ENCODE measurements at regions not wholly inside any gene's neighbourhood (a gene's known extent, or its start where the extent isn't known, plus 50 kb on each side); places are given as distances from the start of the nearest gene placed in this dataset.
"Not testable (repeated sequence)": the region's sequence is repeated elsewhere in the genome, so short reads cannot be mapped to it uniquely, and the experiment has no call there.

DNA sequence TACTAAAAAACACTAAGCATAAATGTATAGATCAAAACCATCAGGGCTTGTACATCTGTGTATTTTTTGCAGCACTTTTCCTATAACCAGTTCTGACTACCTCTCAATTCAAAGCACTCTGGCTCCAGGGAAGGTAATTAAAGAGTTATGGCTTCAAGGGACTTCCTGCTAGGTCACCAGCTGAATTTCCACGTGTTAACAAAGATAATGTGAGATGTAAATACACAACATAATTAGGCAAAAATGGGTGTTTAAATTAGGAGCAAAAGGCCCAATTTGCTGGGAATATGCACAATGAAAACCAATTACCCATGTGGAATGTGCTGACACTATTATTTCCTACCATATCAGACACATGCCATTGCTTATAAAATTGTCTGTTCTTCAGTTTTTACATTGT is 513.4 kb upstream of the FLRT2 start:
- no peaks in the 10 kb centered on the region for H3K9me3 ChIP-seq (ENCODE audit: control insufficient read depth in 1 of 2, insufficient read depth in 1 of 2, low read length in 2 of 2)
- H3K27ac ChIP-seq (ENCODE audit: low read depth in 1 of 2, low read length in 2 of 2): no peak overlapping the region
- H3K27me3 Mint-ChIP-seq: no peaks in the 10 kb centered on the region
- H3K4me3 ChIP-seq (ENCODE audit: low read length): no peak overlapping the region
- H3K9me3 Mint-ChIP-seq: peaks cover 11% of the 10 kb centered on the region
- H3K27ac Mint-ChIP-seq: no peak overlapping the region
- ATAC-seq (ENCODE audit: poor library complexity) (no peak), DNase-seq (no peak)
- CTCF ChIA-PET: no interaction called here
- H3K4me3 Mint-ChIP-seq: no peak overlapping the region
- no peaks in the 10 kb centered on the region for H3K27me3 ChIP-seq (ENCODE audit: control insufficient read depth in 1 of 2, insufficient read depth in 2 of 2, low read length in 2 of 2)
- H3K36me3 ChIP-seq (ENCODE audit: insufficient read depth, low read length): no peaks in the 10 kb centered on the region
- POLR2A ChIA-PET: no interaction called here
- TF ChIP-seq, protein P1, sequence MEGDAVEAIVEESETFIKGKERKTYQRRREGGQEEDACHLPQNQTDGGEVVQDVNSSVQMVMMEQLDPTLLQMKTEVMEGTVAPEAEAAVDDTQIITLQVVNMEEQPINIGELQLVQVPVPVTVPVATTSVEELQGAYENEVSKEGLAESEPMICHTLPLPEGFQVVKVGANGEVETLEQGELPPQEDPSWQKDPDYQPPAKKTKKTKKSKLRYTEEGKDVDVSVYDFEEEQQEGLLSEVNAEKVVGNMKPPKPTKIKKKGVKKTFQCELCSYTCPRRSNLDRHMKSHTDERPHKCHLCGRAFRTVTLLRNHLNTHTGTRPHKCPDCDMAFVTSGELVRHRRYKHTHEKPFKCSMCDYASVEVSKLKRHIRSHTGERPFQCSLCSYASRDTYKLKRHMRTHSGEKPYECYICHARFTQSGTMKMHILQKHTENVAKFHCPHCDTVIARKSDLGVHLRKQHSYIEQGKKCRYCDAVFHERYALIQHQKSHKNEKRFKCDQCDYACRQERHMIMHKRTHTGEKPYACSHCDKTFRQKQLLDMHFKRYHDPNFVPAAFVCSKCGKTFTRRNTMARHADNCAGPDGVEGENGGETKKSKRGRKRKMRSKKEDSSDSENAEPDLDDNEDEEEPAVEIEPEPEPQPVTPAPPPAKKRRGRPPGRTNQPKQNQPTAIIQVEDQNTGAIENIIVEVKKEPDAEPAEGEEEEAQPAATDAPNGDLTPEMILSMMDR (IDR thresholded peaks at IDR 0.05): no peak
- intact Hi-C loops (cut with DNase I, micrococcal nuclease): no loop called here
- H3K4me1 Mint-ChIP-seq (ENCODE audit: low read depth): no peaks in the 10 kb centered on the region
- no peaks in the 10 kb centered on the region for H3K36me3 Mint-ChIP-seq (ENCODE audit: low read depth)
- H3K4me1 ChIP-seq (ENCODE audit: insufficient read depth, low read length): no peaks in the 10 kb centered on the region

DNA sequence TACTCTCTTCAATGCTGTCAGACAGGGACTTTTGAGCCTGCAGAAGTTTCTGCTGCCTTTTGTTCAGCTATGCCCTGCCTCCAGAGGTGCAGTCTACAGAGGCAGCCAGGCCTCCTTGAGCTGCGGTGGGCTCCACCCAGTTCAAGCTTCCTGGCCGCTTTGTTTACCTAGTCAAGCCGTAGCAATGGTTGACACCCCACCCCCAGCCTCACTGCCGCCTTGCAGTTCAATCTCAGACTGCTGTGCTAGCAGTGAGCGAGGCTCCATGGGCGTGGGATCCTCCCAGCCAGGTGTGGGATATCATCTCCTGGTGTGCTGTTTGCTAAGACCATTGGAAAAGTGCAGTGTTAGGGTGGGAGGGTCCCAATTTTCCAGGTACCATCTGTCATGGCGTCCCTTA is 506.1 kb upstream of the FLRT2 start:
- H3K4me1 Mint-ChIP-seq (ENCODE audit: low read depth); CTCF ChIA-PET; H3K36me3 ChIP-seq (ENCODE audit: insufficient read depth, low read length); H3K9me3 ChIP-seq (ENCODE audit: control insufficient read depth in 1 of 2, insufficient read depth in 1 of 2, low read length in 2 of 2); H3K27ac ChIP-seq (ENCODE audit: low read depth in 1 of 2, low read length in 2 of 2); H3K4me3 ChIP-seq (ENCODE audit: low read length); H3K27me3 ChIP-seq (ENCODE audit: control insufficient read depth in 1 of 2, insufficient read depth in 2 of 2, low read length in 2 of 2); H3K36me3 Mint-ChIP-seq (ENCODE audit: low read depth); H3K27ac Mint-ChIP-seq; POLR2A ChIA-PET; ATAC-seq (ENCODE audit: poor library complexity); H3K4me3 Mint-ChIP-seq; DNase-seq; intact Hi-C loops (cut with DNase I, micrococcal nuclease); H3K27me3 Mint-ChIP-seq; H3K4me1 ChIP-seq (ENCODE audit: insufficient read depth, low read length): not testable (repeated sequence)
- peaks cover 18% of the 10 kb centered on the region for H3K9me3 Mint-ChIP-seq

DNA sequence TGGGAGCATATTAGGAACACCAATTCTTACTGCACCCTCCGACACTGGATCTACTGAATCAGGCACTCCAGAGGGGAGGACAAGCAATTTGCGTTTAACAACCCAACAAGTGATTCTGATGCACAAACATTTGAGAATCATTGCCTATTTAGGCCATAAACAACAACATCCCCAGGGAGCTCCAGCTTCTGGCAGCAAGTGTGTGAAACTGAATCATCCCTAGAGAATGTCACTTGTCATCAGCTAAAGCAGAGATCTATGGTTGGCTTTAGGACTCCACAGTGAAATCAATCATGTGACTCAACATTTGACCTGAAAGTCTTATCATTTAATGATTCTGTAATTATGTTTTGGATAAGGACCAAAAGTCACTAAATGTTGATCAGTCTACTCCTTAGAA is 505.0 kb upstream of the FLRT2 start:
- Histone ChIP-seq H3K4me1 (ENCODE audit: insufficient read depth, low read length) (no peaks in the 10 kb centered on the region), H3K36me3 (ENCODE audit: insufficient read depth, low read length) (no peaks in the 10 kb centered on the region), H3K27ac (ENCODE audit: low read depth in 1 of 2, low read length in 2 of 2) (no peak overlapping the region), H3K9me3 (ENCODE audit: control insufficient read depth in 1 of 2, insufficient read depth in 1 of 2, low read length in 2 of 2) (peaks cover 0 to 9% of the 10 kb centered on the region in 2 experiments), H3K4me3 (ENCODE audit: low read length) (no peak overlapping the region), H3K27me3 (ENCODE audit: control insufficient read depth in 1 of 2, insufficient read depth in 2 of 2, low read length in 2 of 2) (no peaks in the 10 kb centered on the region)
- TF ChIP-seq, protein P1 (IDR thresholded peaks at IDR 0.05): no peak
- Mint-ChIP-seq H3K27ac (no peak overlapping the region), H3K9me3 (peaks cover 26% of the 10 kb centered on the region), H3K27me3 (no peaks in the 10 kb centered on the region), H3K4me3 (no peak overlapping the region), H3K36me3 (ENCODE audit: low read depth) (no peaks in the 10 kb centered on the region), H3K4me1 (ENCODE audit: low read depth) (no peaks in the 10 kb centered on the region)
- no peak for ATAC-seq (ENCODE audit: poor library complexity)
- ChIA-PET POLR2A (no interaction called here), CTCF (no interaction called here)
- no peak for DNase-seq
- intact Hi-C loops (cut with DNase I, micrococcal nuclease): no loop called here

DNA sequence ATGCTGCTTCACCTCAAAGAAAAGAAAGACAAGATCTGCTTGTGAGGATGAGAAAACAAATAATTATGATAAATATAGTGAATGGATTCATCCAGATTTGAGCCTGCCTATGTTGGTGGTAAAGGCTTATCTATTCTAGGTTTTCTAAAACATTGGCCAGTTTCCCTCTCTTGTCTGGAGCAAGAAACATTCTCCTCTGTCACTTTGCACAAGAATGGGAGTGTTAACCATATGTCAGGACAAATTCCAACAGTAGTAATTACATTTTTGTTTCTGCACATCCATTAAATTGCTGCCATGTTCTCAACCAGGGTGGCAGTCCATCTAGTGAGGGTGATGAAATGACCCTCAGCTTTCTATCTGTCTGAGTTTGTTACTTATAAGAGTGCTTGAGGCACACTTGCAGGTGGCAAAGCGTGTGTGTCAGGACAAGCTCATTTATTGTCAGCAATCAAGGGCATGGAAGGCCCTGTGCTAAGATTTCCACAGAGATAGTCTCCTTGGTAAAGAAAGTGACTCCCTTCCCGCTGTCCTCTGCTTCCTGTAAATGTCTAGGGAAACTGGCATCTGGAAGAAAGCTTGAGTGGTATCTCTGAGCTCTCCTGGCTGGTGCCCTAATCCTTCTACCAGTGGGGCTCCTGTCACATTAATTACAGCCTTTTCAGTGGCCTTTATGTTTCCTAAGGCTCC is 502.1 kb upstream of the FLRT2 start:
- no peak overlapping the region for H3K4me3 Mint-ChIP-seq
- no peaks in the 10 kb centered on the region for H3K36me3 ChIP-seq (ENCODE audit: insufficient read depth, low read length)
- intact Hi-C loops (cut with DNase I, micrococcal nuclease): no loop called here
- no peaks in the 10 kb centered on the region for H3K36me3 Mint-ChIP-seq (ENCODE audit: low read depth)
- ChIA-PET POLR2A (no interaction called here), CTCF (no interaction called here)
- H3K4me3 ChIP-seq (ENCODE audit: low read length): no peak overlapping the region
- H3K9me3 Mint-ChIP-seq: peaks cover 17% of the 10 kb centered on the region
- H3K27ac ChIP-seq (ENCODE audit: low read depth in 1 of 2, low read length in 2 of 2): no peak overlapping the region
- TF ChIP-seq, protein P1 (IDR thresholded peaks at IDR 0.05): no peak
- H3K4me1 Mint-ChIP-seq (ENCODE audit: low read depth): no peaks in the 10 kb centered on the region
- H3K27me3 ChIP-seq (ENCODE audit: control insufficient read depth in 1 of 2, insufficient read depth in 2 of 2, low read length in 2 of 2): no peaks in the 10 kb centered on the region
- H3K4me1 ChIP-seq (ENCODE audit: insufficient read depth, low read length): no peaks in the 10 kb centered on the region
- ATAC-seq (ENCODE audit: poor library complexity) (no peak), DNase-seq (no peak)
- no peaks in the 10 kb centered on the region for H3K27me3 Mint-ChIP-seq
- no peak overlapping the region for H3K27ac Mint-ChIP-seq
- peaks cover 0 to 9% of the 10 kb centered on the region in 2 experiments for H3K9me3 ChIP-seq (ENCODE audit: control insufficient read depth in 1 of 2, insufficient read depth in 1 of 2, low read length in 2 of 2)

All from CD4-positive, alpha-beta T cell (primary cell).